Liver (tissue), 8 donors: ENCODE measurements at regions not wholly inside any gene's neighbourhood (a gene's known extent, or its start where the extent isn't known, plus 50 kb on each side); places are given as distances from the start of the nearest gene placed in this dataset.

Experiments used
- DNase-seq: peaks from one replicate; pipeline ENCODE4 v3.0.0-alpha.2; 2017; ENCODE audit warnings: low spot score
- H3K27ac ChIP-seq, 2 donors: one replicate each; pipeline ENCODE4 v1.7.0; 2013; ENCODE audit warnings: inconsistent platforms in 2 of 2, low read length in 2 of 2, control low read depth in 1 of 2, low read depth in 1 of 2, mild to moderate bottlenecking in 1 of 2
- H3K27me3 ChIP-seq, 4 donors: one replicate each; pipeline versions ENCODE4 v1.6.1 to v1.7.0; 2013; ENCODE audit warnings: low read length in 3 of 4, inconsistent platforms in 1 of 4, mild to moderate bottlenecking in 1 of 4, moderate library complexity in 1 of 4; ENCODE audit not compliant: control insufficient read depth in 4 of 4, insufficient read depth in 4 of 4
- H3K36me3 ChIP-seq, 4 donors: one replicate each; pipeline versions ENCODE4 v1.6.1 to v1.7.0; 2013; ENCODE audit warnings: low read length in 3 of 4, mild to moderate bottlenecking in 3 of 4, low read depth in 1 of 4, moderate library complexity in 1 of 4; ENCODE audit not compliant: control insufficient read depth in 4 of 4, insufficient read depth in 3 of 4
- H3K4me1 ChIP-seq, 4 donors: one replicate each; pipeline versions ENCODE4 v1.6.1 to v1.7.0; 2013; ENCODE audit warnings: low read length in 3 of 4, mild to moderate bottlenecking in 3 of 4, moderate library complexity in 1 of 4; ENCODE audit not compliant: control insufficient read depth in 4 of 4, insufficient read depth in 4 of 4
- H3K4me3 ChIP-seq, 3 donors: one replicate each; pipeline versions ENCODE4 v1.6.1 to v1.7.0; 2013; ENCODE audit warnings: low read length in 3 of 3, control low read depth in 1 of 3, low read depth in 1 of 3, mild to moderate bottlenecking in 1 of 3
- H3K9ac ChIP-seq, 2 donors: one replicate each; pipeline ENCODE4 v1.7.0; 2013; ENCODE audit warnings: low read length in 2 of 2, mild to moderate bottlenecking in 2 of 2, moderate library complexity in 2 of 2, control low read depth in 1 of 2, low read depth in 1 of 2
- H3K9me3 ChIP-seq, 4 donors: one replicate each; pipeline versions ENCODE4 v1.6.1 to v1.7.0; 2013; ENCODE audit warnings: low read length in 3 of 4; ENCODE audit not compliant: control insufficient read depth in 4 of 4
- ATF3 ChIP-seq: IDR thresholded peaks from 2 replicates; pipeline ENCODE4 v1.6.1; 2016; ENCODE audit warnings: antibody characterized with exemption
- EGR1 ChIP-seq, 2 donors: IDR thresholded peaks; 2 replicates each; pipeline ENCODE4 v1.6.1; 2016 to 2018; ENCODE audit warnings: antibody characterized with exemption in 2 of 2, low read depth in 2 of 2
- FOXA1 ChIP-seq: IDR thresholded peaks from 2 replicates; pipeline ENCODE4 v1.6.1; 2016; ENCODE audit warnings: antibody characterized with exemption
- FOXA2 ChIP-seq: IDR thresholded peaks from 2 replicates; pipeline ENCODE4 v1.6.1; 2016; ENCODE audit warnings: antibody characterized with exemption
- GABPA ChIP-seq, 2 donors: IDR thresholded peaks in 1 of 2; conservative IDR thresholded peaks in 1 of 2; 2 replicates each; pipeline ENCODE4 v1.6.1; 2016; ENCODE audit warnings: antibody characterized with exemption in 2 of 2, mild to moderate bottlenecking in 1 of 2, moderate library complexity in 1 of 2
- HNF4A ChIP-seq, 2 donors: conservative IDR thresholded peaks; 2 replicates each; pipeline ENCODE4 v1.6.1; 2016; ENCODE audit warnings: antibody characterized with exemption in 2 of 2, mild to moderate bottlenecking in 2 of 2
- HNF4G ChIP-seq: IDR thresholded peaks from 2 replicates; pipeline ENCODE4 v1.6.1; 2016; ENCODE audit warnings: antibody characterized with exemption
- JUND ChIP-seq, 2 donors: IDR thresholded peaks; 2 replicates each; pipeline ENCODE4 v1.6.1; 2016; ENCODE audit warnings: antibody characterized with exemption in 2 of 2
- NR2F2 ChIP-seq: IDR thresholded peaks from 2 replicates; pipeline ENCODE4 v1.6.1; 2016; ENCODE audit warnings: antibody characterized with exemption
- RAD21 ChIP-seq, 2 donors: IDR thresholded peaks; 2 replicates each; pipeline ENCODE4 v1.6.1; 2016; ENCODE audit warnings: antibody characterized with exemption in 2 of 2, mild to moderate bottlenecking in 2 of 2
- RXRA ChIP-seq, 2 donors: IDR thresholded peaks; 2 replicates each; pipeline ENCODE4 v1.6.1; 2017 to 2018; ENCODE audit warnings: antibody characterized with exemption in 2 of 2, mild to moderate bottlenecking in 1 of 2
- SP1 ChIP-seq: IDR thresholded peaks from 2 replicates; pipeline ENCODE4 v1.6.1; 2018; ENCODE audit warnings: antibody characterized with exemption, mild to moderate bottlenecking
- TAF1 ChIP-seq: conservative IDR thresholded peaks from 2 replicates; pipeline ENCODE4 v1.6.1; 2016; ENCODE audit warnings: antibody characterized with exemption, mild to moderate bottlenecking
- YY1 ChIP-seq: IDR thresholded peaks from 2 replicates; pipeline ENCODE4 v1.6.1; 2016; ENCODE audit warnings: antibody characterized with exemption, mild to moderate bottlenecking
- ZBTB33 ChIP-seq: IDR thresholded peaks from 2 replicates; pipeline ENCODE4 v1.6.1; 2016; ENCODE audit warnings: antibody characterized with exemption
- WGBS: extraction: QIAGEN DNeasy Blood & Tissue Kit; methylation state at CpG from one replicate; pipeline ENCODE4 v1.1.7; 2013; 5-methylcytosine and 5-hydroxymethylcytosine counted together
- TF ChIP-seq, protein P1 (sequence below): IDR thresholded peaks from 2 replicates; pipeline ENCODE4 v1.6.1; 2016; ENCODE audit warnings: antibody characterized with exemption, mild to moderate bottlenecking
- TF ChIP-seq, protein P2 (sequence below): fragments of 150-350 bp; IDR thresholded peaks from 2 replicates; pipeline ENCODE4 v1.5.1; 2017; ENCODE audit warnings: improper control_type of control experiment, low read depth, low read length; ENCODE audit not compliant: missing input control
- TF ChIP-seq, protein P3 (sequence below): IDR thresholded peaks from 2 replicates; pipeline ENCODE4 v1.6.1; 2016; ENCODE audit warnings: antibody characterized with exemption
- donor health status: healthy.
- donor health status: healthy.
- donor health status: healthy.
- donor health status: healthy.
- donor health status: healthy.

- WGBS: 89% methylated on average over 11 of the region's 11 CpGs
- Histone ChIP-seq H3K9ac (no peak overlapping the region), H3K36me3 (no peaks in the 10 kb centered on the region), H3K4me3 (no peak overlapping the region), H3K27me3 (peaks cover 0 to 3% (median 1%) of the 10 kb centered on the region in 4 donors), H3K27ac (no peak overlapping the region), H3K4me1 (peaks cover 0 to 3% (median 1%) of the 10 kb centered on the region in 4 donors), H3K9me3 (no peaks in the 10 kb centered on the region)
- TF ChIP-seq HNF4G (no peak), TAF1 (no peak), JUND (IDR thresholded peaks at IDR 0.05) (no peak), RXRA (IDR thresholded peaks at IDR 0.05) (no peak), EGR1 (IDR thresholded peaks at IDR 0.05; ENCODE audit: low read depth in 2 of 2) (no peak), SP1 (no peak), NR2F2 (no peak), FOXA2 (no peak), RAD21 (IDR thresholded peaks at IDR 0.05) (no peak), ZBTB33 (no peak), HNF4A (conservative IDR thresholded peaks at IDR 0.05) (no peak), GABPA (IDR thresholded peaks at IDR 0.05 in 1 of 2, conservative IDR thresholded peaks at IDR 0.05 in 1 of 2) (no peak), YY1 (no peak), ATF3 (no peak), FOXA1 (no peak)
- TF ChIP-seq, protein P1, sequence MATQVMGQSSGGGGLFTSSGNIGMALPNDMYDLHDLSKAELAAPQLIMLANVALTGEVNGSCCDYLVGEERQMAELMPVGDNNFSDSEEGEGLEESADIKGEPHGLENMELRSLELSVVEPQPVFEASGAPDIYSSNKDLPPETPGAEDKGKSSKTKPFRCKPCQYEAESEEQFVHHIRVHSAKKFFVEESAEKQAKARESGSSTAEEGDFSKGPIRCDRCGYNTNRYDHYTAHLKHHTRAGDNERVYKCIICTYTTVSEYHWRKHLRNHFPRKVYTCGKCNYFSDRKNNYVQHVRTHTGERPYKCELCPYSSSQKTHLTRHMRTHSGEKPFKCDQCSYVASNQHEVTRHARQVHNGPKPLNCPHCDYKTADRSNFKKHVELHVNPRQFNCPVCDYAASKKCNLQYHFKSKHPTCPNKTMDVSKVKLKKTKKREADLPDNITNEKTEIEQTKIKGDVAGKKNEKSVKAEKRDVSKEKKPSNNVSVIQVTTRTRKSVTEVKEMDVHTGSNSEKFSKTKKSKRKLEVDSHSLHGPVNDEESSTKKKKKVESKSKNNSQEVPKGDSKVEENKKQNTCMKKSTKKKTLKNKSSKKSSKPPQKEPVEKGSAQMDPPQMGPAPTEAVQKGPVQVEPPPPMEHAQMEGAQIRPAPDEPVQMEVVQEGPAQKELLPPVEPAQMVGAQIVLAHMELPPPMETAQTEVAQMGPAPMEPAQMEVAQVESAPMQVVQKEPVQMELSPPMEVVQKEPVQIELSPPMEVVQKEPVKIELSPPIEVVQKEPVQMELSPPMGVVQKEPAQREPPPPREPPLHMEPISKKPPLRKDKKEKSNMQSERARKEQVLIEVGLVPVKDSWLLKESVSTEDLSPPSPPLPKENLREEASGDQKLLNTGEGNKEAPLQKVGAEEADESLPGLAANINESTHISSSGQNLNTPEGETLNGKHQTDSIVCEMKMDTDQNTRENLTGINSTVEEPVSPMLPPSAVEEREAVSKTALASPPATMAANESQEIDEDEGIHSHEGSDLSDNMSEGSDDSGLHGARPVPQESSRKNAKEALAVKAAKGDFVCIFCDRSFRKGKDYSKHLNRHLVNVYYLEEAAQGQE: no peak
- TF ChIP-seq, protein P2, sequence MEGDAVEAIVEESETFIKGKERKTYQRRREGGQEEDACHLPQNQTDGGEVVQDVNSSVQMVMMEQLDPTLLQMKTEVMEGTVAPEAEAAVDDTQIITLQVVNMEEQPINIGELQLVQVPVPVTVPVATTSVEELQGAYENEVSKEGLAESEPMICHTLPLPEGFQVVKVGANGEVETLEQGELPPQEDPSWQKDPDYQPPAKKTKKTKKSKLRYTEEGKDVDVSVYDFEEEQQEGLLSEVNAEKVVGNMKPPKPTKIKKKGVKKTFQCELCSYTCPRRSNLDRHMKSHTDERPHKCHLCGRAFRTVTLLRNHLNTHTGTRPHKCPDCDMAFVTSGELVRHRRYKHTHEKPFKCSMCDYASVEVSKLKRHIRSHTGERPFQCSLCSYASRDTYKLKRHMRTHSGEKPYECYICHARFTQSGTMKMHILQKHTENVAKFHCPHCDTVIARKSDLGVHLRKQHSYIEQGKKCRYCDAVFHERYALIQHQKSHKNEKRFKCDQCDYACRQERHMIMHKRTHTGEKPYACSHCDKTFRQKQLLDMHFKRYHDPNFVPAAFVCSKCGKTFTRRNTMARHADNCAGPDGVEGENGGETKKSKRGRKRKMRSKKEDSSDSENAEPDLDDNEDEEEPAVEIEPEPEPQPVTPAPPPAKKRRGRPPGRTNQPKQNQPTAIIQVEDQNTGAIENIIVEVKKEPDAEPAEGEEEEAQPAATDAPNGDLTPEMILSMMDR: no peak
- TF ChIP-seq, protein P3, sequence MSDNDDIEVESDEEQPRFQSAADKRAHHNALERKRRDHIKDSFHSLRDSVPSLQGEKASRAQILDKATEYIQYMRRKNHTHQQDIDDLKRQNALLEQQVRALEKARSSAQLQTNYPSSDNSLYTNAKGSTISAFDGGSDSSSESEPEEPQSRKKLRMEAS: no peak
- no peak for DNase-seq
These were observed 57.2 kb downstream of the C7orf25 start for GRCh38 chr7:42854571-42855118.
